GM19372 (cell line): ENCODE measurements at regions not wholly inside any gene's neighbourhood (a gene's known extent, or its start where the extent isn't known, plus 50 kb on each side); places are given as distances from the start of the nearest gene placed in this dataset.

Experiments
- ATAC-seq: cut with Tn5 transposase; IDR thresholded peaks from one replicate; pipeline ENCODE4 v1.9.1; 2021; ENCODE audit warnings: mild to moderate bottlenecking, low read depth, moderate library complexity; ENCODE audit not compliant: unreplicated experiment

GRCh38 chr20:10800288-10800687, 126.5 kb upstream of the JAG1 start:
- ATAC-seq = no peak

DNA sequence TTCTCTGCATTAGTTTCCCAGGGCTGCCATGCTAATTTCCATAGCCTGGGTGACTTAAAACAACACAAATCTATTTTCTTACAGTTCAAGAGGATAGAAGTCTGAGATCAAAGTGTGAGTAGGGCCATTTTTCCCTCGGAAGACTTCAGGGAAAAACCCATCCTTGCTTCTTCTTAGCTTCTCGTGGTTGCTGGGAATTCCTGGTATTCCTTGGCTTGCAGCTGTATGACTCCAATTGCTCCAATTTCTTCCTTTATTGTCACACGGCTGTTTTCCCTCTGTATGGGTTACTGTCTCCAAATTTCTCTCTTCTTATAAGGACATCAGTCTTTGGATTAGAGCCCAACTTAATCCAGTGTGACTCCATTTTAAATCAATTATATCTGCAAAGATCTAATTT, 128.4 kb upstream of the JAG1 start:
- no peak for ATAC-seq

DNA sequence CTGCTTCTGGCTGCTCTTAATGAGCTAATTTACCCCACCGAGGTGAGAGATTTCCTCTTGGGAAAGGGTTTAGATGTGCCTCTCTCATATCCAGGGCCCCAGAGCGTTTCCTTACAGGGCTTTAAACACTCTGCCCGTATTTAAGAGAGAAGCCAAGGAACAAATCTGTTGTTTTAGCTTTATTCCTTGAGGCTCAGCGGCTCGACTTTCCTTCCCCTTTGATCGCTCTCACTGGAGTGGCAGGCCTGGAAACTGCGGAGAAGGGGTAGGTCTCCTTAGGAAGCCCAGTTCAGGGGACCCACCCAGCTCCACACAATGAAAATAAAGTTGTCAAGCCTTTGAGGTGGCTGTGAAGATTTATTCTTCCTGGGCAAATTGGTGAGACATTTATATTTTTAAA, 132.0 kb upstream of the JAG1 start:
- no peak for ATAC-seq

GRCh38 chr20:10806539-10806938, 132.7 kb upstream of the JAG1 start:
- ATAC-seq = no peak

DNA sequence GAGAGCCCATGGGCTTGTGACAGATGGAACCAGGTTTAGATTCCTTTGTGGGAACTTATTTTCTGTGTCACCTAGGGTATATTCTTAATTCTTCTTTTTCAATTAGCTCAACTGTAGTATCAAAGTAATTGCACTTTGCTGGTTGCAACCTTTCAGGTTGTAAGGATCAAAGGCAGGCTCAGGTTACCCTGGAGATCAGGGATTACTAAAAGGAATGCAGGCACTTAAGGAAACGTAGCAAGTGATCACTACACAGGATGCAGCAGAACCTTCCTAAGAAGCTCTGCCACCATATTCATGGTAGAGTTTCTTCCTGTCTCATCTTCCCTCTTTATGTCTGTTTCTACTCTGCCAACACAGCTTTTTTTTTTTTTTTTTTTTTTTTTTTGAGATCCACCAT, 133.2 kb upstream of the JAG1 start:
- ATAC-seq = no peak

- ATAC-seq = no peak
Observed at GRCh38 chr20:10812759-10813327, 139.0 kb upstream of the JAG1 start.

DNA sequence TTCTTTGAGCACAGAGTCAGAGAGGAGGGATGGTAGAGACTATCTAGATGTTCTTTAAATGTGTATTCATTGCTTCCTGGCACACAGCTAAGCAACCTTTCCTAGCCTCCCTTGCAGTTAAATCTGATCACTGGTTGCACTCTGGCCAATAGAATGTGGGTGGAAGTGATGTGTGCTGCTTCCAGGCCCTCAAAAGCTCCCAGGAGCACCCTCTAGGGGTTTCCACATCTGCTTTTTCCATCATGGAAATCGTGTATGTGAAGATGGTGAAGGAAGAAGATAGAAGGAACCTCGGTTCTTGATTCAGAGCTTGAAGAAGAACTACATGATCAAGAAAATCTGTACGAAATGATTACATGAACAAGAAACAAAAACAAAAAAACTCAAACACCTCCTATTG, 149.8 kb upstream of the JAG1 start:
- no peak for ATAC-seq

GRCh38 chr20:10824750-10825500, 151.1 kb upstream of the JAG1 start:
- no peak for ATAC-seq

DNA sequence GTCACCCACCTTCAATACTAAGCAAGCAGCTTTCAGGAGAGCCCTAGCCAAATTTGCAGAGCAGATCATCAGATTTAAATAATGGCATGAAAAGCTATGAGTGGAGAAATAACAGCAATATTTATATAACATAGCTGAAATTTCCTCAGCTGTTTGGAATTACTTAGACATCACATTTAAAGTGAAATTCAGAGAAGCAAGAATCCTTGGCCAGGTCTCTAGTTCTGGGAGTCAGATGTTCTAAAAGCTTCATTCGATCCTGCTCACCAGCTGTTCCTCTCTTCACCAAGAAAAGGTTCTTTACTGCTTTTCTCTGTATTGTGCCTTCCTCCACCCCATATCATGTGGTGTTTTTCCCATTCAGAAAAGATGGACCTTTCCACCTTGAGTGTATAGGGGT, 152.3 kb upstream of the JAG1 start:
- ATAC-seq = no peak

GRCh38 chr20:10828180-10828579, 154.4 kb upstream of the JAG1 start:
- ATAC-seq = no peak

DNA sequence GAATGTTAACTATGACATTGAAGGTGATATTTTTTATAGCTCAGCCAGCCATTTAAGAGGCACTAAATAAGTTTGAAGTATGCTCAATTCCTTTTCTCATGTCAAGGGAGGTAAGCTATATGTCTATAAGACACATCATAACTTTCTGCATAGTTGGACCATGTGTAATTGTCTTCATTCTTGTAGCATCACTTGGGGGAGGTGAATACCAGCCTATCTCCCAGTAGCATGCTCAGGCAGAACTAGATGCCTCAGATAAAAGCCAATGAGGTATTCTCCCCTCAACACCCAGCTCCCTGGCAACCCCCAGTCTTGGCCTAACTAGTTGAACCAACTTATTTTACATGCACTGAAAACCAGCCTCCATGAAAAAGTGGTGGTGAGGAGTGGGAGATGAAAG, 158.3 kb upstream of the JAG1 start:
- ATAC-seq = no peak

DNA sequence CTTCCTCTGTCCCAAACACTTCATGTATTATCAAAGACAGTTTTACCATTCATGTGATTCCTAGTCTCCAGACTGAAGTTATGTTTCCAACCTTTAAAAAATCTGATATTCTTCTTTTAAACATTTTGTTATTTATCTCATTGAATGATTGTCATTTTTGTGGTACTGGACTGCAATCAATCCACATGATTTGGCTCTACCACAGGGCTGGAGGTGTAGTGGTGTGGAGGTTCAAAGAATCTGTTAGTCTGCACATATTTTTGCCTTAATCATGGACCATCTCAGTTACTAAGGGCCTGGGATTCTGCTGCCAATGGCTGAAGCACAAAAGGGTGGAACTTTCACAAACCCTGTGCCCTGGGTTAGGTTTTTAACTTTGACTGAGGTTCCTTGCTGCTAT, 164.1 kb upstream of the JAG1 start:
- ATAC-seq = no peak

DNA sequence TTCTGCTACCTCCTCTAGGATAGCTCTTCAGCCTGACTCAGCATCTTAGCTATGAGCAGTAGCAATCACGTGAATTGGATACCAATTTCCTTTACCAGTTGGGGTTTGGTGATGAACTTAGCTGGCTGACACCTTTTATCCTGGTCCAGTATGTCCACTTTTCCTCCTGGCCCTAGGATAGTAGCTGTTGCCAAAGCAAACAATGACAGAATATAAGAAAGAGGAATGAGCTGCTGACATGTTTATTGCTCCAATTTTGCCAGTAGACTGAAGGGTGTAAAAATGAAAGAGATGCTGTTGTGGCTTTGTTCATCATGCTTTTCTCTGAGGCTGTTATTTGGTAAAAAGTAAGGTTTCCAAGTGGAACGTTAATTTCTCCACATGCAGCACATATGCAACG, 168.3 kb upstream of the JAG1 start:
- ATAC-seq = no peak

DNA sequence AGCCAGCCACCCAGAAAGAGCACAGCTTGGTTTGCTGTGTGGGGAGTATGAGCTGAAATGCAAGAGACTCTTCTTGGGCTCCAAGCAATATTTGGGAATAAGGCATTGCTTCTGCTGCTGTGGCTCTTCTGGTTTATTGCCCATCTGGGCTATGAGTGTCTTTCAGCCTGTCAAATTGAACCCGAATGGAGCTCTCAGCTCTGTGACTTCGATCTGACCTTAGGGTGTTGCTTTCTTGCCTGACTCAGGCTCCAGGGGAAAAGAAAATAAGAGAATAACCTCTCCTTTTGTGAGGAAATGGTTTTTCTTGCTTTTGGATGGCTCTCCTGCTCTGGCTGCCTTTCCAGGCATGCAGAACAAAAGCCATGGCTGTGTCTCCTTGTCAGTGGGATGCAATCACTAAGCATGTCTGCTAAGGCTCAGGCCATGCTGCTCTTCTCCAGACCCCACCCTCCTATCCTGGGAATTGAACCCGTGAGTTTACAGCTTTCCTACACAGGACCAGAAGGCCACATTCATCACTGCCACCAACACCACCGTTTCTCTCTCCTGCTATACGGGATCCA, 169.4 kb upstream of the JAG1 start:
- no peak for ATAC-seq

- ATAC-seq = no peak
Observed at GRCh38 chr20:10846766-10847165, 173.0 kb upstream of the JAG1 start.

- ATAC-seq = no peak
Observed at GRCh38 chr20:10848810-10849370, 175.1 kb upstream of the JAG1 start.

DNA sequence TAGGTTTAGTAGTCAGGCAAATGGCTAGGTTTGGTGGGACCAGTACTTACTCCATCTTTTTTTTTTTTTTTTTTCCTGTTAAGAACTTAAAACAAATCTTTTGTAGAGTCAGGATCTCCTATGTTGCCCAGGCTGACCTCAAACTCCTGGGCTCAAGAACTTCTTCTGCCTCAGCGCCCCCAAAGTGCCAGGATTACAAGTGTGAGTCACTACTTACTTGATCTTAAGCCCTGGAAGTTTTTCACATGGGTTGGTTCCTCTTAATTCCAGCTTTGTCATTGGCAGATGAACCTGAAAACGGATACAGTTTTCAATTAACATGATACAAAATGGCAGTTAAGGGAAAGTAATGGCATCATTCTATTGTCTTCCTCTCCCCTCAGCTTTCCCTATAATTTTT, 179.4 kb upstream of the JAG1 start:
- no peak for ATAC-seq

- ATAC-seq = no peak
Observed at GRCh38 chr20:10853731-10854130, 179.9 kb upstream of the JAG1 start.

- ATAC-seq = no peak
Observed at GRCh38 chr20:10854976-10855375, 181.2 kb upstream of the JAG1 start.

DNA sequence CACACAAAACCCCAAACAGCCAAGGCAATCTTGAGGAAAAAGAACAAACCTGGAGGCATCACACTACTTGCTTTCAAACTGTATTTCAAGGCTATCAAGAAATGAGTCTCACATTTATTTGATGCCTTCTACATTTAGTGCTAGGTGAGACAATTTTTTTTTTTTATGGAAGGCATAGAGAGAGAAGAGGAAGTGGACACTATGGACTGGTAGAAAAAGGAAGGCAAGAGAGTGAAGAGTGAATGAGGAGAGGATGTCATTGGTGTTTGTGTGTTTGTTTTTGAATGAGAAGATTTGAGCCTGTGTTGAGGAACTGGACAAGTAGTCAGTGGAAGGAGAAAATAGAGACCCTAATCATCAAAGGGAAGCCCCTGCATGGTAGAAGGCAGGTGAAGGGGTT, 182.0 kb upstream of the JAG1 start:
- ATAC-seq = no peak

DNA sequence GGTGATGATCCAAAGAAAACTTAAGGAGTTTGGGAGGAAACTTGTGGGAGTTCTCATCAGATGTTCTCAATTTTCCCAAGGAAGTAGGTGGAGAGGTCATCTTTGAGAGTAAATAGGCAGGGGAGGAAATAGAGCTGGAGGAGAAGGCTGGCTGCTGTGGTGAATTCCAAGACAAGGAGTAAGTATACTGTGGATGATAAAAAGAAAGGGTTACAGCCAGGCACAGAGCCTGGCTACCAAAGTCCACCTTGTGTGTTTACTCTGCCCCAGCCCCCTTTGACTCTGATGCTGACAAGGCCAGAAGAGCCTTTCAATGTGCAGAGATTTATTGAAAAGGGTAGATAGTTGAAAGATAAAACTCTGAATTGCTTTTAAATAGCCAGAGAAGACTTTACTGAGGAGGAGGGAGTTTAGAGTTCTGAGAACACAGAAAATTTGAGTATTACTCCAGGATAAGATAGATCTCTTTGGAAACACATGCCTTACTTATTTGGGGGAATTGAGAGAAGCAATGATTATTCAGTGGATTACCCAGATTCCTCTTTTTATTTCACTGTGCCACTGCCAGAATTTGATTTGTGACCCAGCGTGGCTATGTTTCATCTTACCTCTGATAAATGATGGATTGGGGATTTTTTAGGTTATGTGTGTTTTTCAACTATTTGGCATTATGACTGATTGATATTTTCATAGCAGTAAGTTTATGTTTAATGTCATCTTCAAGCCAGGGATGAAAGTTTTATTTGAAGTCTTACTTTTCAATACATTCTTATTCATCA, 182.6 kb upstream of the JAG1 start:
- no peak for ATAC-seq
